NCI-H1694 treated with DMSO at 0.1 percent for 48 hours (cell line): ENCODE measurements at regions not wholly inside any gene's neighbourhood (a gene's known extent, or its start where the extent isn't known, plus 50 kb on each side); places are given as distances from the start of the nearest gene placed in this dataset.
"Not testable (repeated sequence)": the region's sequence is repeated elsewhere in the genome, so short reads cannot be mapped to it uniquely, and the experiment has no call there.

ENCODE experiments used
- DNase-seq: peaks from one replicate; lab custom pipeline; 2025; lab: John Stamatoyannopoulos, UW

DNA sequence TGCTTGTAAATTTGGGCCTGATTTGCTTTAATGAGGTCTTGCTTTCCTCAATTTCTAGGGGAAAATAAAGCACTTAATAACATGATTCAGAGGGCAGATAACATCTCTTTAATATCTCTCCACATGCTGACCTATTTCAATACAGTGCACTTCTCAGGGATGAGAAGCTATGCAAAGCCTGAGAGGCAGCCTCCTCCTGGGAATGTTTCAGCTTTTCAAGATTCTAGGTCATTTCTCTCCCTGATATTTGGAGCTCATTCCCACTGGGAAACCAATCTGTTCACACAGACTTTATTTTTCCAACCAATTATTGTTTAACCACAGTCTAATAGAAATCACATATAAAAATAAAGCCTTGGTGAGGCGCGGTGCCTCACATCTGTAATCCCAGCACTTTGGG is 67.0 kb upstream of the LSAMP start:
- DNase-seq: no peak

DNA sequence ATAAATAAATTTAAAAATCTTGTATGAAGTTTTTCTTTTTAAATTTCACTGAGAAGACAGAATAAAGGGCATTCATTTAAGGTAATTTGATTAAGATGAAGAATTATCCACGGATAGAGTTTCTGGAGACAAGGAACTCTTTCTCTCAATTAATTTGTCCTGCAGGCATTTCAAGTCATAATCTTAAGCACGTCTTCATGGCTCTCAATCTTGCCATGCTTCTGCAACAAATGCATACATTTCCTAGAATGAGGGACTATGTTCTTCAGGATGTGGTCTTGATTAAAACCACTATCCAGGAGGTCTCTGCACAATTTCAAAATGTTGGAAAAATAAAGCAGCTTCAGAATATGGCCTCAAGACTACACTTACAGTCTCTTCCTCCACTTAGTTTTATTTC is 67.6 kb upstream of the LSAMP start:
- DNase-seq: no peak

- DNase-seq: no peak
Measured at GRCh38 chr3:116515973-116516372, 70.7 kb upstream of the LSAMP start.

GRCh38 chr3:116517308-116517707 is 72.0 kb upstream of the LSAMP start:
- DNase-seq: peak; percentile 15

- not testable (repeated sequence) for DNase-seq
Measured at GRCh38 chr3:116519101-116519500, 73.8 kb upstream of the LSAMP start.

- not testable (repeated sequence) for DNase-seq
Measured at GRCh38 chr3:116519823-116520222, 74.5 kb upstream of the LSAMP start.

DNA sequence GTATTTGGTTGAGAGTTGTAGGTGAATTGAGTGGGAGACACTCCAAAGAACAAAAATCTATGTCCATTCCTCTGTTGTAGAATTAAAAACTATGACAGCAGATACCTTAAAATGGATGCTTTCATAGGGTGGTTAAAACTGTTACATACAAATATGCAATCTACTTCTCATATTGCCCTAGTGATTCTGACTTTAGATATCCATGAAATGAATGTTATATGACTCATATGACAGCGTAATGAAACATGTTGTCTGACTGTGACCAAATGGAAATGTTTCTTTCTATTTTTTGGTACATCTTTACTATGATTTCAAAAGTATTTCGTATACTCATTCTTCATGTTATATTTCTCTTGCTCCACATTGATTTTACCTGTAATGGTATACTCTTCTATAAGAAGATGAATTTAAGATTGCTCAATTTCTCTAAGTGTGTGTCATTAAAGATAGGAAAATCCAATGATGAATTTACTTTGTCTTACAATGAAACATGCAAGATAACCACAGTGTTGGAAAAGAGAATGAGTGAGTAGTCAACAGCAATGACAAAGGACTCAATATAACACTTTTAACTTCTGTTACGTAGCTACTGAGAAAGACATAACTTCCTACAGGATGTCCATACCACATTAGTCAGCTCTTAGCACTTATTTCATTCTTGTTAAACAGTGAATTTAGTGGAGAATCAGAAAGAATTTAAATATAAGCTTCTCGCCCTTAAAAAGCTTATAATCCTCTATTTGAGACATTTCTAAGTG is 79.3 kb upstream of the LSAMP start:
- no peak for DNase-seq

DNA sequence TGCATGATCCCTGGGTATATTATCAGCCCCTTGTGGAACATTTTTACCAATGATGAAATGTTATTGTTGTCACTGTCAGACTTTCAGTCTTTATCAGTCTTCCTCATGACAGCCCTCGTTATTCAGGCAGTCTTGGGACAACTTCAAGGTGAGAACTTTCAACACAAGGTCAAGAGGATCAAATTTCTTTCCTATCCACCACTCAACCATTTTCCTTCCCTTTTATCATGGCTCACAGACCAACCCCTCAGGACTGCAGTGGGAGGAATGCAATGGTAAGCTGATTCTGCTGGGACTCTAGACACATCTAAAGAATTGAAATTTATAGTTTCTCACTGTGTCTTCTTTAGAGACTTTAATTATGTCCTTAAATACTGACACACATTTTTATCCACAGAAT is 107.0 kb upstream of the LSAMP start:
- DNase-seq: no peak

- DNase-seq: no peak
Measured at GRCh38 chr3:116553355-116553754, 108.1 kb upstream of the LSAMP start.

- DNase-seq: no peak
Measured at GRCh38 chr3:116561529-116561928, 116.2 kb upstream of the LSAMP start.

DNA sequence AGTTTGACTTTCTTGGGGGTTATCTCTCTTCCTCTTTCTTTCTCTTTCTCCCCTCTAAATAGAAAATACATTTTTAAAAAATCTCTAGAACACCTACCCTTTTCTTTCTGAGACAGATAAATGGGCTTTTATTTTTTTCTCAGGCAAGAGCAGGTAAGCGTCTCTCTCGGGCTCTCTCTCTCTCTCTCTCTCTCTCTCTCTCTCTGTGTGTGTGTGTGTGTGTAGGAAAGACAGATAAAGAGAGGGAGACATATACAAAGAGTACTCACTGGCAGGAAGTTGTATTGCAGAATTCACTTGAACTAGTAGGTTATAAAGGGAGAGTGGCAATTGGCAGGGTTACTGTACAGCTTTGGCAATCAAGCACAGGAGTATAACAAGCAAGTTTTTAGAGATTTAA is 118.1 kb upstream of the LSAMP start:
- no peak for DNase-seq

DNA sequence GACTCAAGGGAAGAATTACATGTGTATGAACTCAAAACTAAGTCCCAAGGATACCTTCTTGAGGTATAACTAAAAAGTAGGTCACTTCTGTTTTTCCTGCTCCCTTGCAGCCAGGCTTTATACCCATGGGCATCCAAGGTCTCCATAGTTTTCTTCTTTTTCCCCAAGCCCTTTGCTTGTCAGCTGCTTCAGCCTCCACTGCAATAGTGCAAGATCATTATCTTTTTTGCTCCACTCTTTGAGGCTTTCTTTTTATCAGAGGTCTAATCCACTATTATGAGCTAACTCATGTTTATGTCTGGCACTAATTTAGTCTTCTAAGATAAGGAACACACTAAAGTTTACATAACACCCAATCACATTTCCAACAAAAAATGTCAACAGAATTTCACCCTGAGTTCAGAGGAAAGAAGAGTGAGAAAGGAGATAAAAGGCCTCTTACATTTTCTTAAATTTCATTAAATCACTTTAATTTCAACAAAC is 121.2 kb upstream of the LSAMP start:
- no peak for DNase-seq

DNA sequence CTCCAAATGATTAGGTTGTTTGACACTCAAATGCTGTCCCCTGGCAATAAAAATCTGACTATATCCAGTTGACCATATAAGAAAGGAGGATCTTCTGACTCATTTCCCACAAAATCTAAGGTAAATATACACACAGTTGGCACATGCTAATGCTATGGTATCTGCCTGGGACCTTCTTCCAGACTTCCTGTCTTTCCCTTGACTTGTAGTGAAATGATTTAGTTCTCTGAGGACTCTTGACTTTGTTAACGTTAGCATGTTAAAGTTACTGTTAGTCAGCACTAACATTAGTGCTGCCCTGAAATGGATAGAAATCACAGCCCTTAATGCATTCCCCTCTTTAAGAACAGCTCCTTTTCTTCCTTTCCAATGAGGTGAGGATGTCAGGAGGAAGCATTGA is 124.3 kb upstream of the LSAMP start:
- no peak for DNase-seq

DNA sequence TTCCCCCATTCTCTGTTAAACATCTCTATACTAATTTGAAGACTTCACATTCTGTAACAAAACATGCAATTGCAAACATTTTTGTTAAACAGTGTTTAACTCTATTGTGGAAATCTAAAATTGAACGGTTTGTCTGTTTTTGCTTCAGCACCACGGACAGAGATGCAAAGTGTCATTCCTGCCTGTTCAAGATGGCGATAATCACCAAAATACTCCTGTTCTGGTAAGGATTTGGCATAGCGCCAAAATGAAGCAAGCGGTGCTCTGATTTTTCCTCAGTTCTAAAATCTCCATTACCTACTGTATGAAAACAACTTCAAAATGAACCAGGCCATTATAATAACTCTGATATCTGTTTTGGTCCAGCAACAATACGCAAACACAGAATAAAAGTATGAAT is 129.7 kb upstream of the TUSC7 start:
- DNase-seq: no peak

DNA sequence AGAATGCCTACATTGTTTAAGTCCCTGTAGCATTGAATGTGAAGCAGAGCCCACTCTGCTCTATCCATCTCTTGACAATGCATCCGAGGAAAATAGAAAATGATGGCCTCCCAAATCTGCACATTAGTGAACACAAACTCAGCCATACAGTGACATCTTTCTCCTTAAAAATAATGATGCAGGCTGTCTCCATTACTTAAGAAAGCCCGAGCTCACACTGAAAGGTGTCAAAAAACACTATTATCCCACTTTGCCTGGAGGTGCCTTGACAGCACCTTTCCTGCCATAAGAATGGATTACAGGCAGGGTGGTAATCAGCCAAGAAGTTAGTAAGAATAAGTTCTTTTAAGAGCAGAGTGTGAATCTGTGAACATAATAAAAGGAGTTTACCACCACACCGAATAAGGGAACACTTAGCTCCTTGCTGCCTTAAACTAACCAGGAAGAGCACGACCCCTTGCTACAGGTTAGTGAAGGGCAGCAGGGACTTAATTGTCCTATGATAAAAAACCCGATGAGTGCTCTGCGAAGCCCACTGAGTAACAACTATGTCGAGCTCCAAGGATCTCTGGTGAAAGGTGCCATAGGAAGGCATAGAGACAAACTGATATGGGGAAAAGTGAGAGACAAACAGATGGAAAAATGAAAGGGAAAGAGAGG is 123.2 kb upstream of the TUSC7 start:
- no peak for DNase-seq

GRCh38 chr3:116591236-116591635 is 118.3 kb upstream of the TUSC7 start:
- DNase-seq: no peak

GRCh38 chr3:116601206-116601605 is 108.4 kb upstream of the TUSC7 start:
- DNase-seq: no peak

GRCh38 chr3:116607205-116607604 is 102.4 kb upstream of the TUSC7 start:
- no peak for DNase-seq

- no peak for DNase-seq
Measured at GRCh38 chr3:116610124-116610523, 99.5 kb upstream of the TUSC7 start.

DNA sequence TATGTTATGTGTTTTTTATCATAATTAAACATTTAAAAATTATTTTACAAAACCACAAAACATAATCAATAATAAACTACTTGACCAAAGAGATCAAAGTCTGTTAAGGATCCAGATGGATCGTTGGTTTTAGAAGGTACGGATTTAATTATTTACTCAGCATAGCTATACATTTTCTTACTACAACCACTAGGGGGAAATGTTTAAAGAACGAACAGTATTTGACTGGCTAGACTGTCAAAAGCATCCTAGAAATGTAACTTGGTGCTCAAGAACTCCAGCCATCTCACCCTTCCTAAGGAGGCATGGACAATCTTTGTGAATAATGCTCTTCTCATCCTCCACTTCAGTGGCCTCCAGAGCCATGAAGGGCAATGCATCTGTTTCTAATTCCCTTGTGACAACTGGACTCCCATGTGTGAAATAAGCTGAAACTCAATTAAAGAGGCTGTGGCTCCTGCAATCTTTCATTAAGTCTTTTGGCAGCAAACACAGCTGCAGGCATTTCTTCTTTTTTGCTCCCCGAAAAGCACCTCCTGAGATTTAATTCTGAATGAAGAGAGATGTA is 94.7 kb upstream of the TUSC7 start:
- peak; percentile 25 for DNase-seq

- no peak for DNase-seq
Measured at GRCh38 chr3:116618138-116618537, 91.4 kb upstream of the TUSC7 start.

DNA sequence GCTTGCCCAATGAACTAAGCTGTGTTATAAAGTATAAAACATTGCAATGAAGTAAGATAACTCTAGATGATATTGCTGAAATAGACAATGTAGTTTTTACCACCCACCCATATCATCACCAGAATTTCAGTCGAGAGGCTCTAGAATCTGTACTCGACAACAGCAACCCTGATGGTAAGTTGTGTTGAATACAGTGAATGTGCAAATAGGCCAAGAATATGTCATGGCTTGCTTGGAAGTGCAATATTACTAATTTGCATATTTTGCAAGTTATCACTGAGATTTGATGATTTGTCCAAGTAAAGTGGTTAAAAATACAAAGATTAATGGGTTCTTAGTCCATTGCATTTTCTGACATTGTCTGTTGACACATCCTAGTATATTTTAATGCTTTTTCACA is 90.6 kb upstream of the TUSC7 start:
- no peak for DNase-seq

DNA sequence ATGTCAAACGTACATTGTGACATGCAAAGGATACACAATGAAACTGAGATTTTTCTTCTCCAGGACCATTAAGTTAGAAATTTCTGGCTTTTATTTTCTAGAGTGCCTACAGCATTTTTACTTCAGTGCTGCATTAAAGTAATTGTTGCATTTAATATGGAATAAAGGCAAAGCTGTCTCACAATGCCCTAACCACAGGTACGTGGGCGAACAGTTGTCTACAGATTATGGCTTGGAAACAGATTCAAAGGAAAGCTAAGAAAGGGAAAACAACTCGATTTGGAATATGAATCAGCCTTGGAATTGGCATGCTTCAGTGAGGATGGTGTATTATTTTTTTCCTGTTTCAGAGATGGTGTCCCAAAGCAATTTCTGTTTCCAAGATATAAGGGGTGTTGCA is 79.1 kb upstream of the TUSC7 start:
- DNase-seq: no peak
